ENCODE measurements at regions not wholly inside any gene's neighbourhood (a gene's known extent, or its start where the extent isn't known, plus 50 kb on each side); places are given as distances from the start of the nearest gene placed in this dataset.

- no peak for TF ChIP-seq CTCF (IDR thresholded peaks at IDR 0.05; ENCODE audit: borderline replicate concordance, extremely low read depth, low read length, poor library complexity, severe bottlenecking)
- no peak for TF ChIP-seq EZH2 (IDR thresholded peaks at IDR 0.05; ENCODE audit: borderline replicate concordance, low read depth, low read length, severe bottlenecking)
These were observed 152.2 kb upstream of the CDK1 start for GRCh38 chr10:60626037-60626436.

Data from DND-41 (cell line).